ENCODE measurements at regions not wholly inside any gene's neighbourhood (a gene's known extent, or its start where the extent isn't known, plus 50 kb on each side); places are given as distances from the start of the nearest gene placed in this dataset.

GRCh38 chr2:196510246-196510645 is 129.3 kb upstream of the CCDC150 start:
- TF ChIP-seq EZH2 (IDR thresholded peaks at IDR 0.05; ENCODE audit: borderline replicate concordance, low read length): no peak
- H3K4me2 ChIP-seq (ENCODE audit: low read length): no peak overlapping the region
- H3F3A ChIP-seq (ENCODE audit: insufficient read depth, low read length): no peaks in the 10 kb centered on the region
- no peaks in the 10 kb centered on the region for H3K79me2 ChIP-seq (ENCODE audit: insufficient read depth, low read length)
- H3K4me3 ChIP-seq (ENCODE audit: low read depth, low read length, poor library complexity, severe bottlenecking): no peak overlapping the region
- H2AFZ ChIP-seq (ENCODE audit: low read length): no peak overlapping the region
- no peaks in the 10 kb centered on the region for H4K20me1 ChIP-seq (ENCODE audit: insufficient read depth, low read length)
- H3K27ac ChIP-seq (ENCODE audit: low read depth, low read length, poor library complexity, severe bottlenecking): no peak overlapping the region
- H3K9me3 ChIP-seq (ENCODE audit: low read length): no peaks in the 10 kb centered on the region
- no peaks in the 10 kb centered on the region for H3K36me3 ChIP-seq (ENCODE audit: insufficient read depth, low read length)
- H3K4me1 ChIP-seq (ENCODE audit: insufficient read depth, low read length, severe bottlenecking): no peaks in the 10 kb centered on the region
- no peak overlapping the region for H3K9ac ChIP-seq (ENCODE audit: low read length)
- no peaks in the 10 kb centered on the region for H3K27me3 ChIP-seq (ENCODE audit: insufficient read depth, low read length)
- H3K9me2 ChIP-seq (ENCODE audit: low read depth, low read length): no peaks in the 10 kb centered on the region

GRCh38 chr2:196511258-196512168 is 128.0 kb upstream of the CCDC150 start:
- Histone ChIP-seq H3K4me1 (ENCODE audit: insufficient read depth, low read length, severe bottlenecking) (no peaks in the 10 kb centered on the region), H3K79me2 (ENCODE audit: insufficient read depth, low read length) (no peaks in the 10 kb centered on the region), H3K4me2 (ENCODE audit: low read length) (no peak overlapping the region), H3K9ac (ENCODE audit: low read length) (no peak overlapping the region), H3F3A (ENCODE audit: insufficient read depth, low read length) (no peaks in the 10 kb centered on the region), H2AFZ (ENCODE audit: low read length) (no peak overlapping the region), H3K9me3 (ENCODE audit: low read length) (no peaks in the 10 kb centered on the region), H3K27ac (ENCODE audit: low read depth, low read length, poor library complexity, severe bottlenecking) (no peak overlapping the region), H3K36me3 (ENCODE audit: insufficient read depth, low read length) (no peaks in the 10 kb centered on the region), H3K27me3 (ENCODE audit: insufficient read depth, low read length) (no peaks in the 10 kb centered on the region), H3K9me2 (ENCODE audit: low read depth, low read length) (no peaks in the 10 kb centered on the region), H4K20me1 (ENCODE audit: insufficient read depth, low read length) (no peaks in the 10 kb centered on the region), H3K4me3 (ENCODE audit: low read depth, low read length, poor library complexity, severe bottlenecking) (no peak overlapping the region)
- TF ChIP-seq CTCF (IDR thresholded peaks at IDR 0.05; ENCODE audit: low read length): no peak

GRCh38 chr2:196513796-196514526 is 125.6 kb upstream of the CCDC150 start:
- H3K9ac ChIP-seq (ENCODE audit: low read length): no peak overlapping the region

More at GRCh38 chr2:196513796-196514526, 125.6 kb upstream of the CCDC150 start:
- H2AFZ ChIP-seq (ENCODE audit: low read length): no peak overlapping the region
- TF ChIP-seq CTCF (IDR thresholded peaks at IDR 0.05; ENCODE audit: low read length): no peak
- TF ChIP-seq EZH2 (IDR thresholded peaks at IDR 0.05; ENCODE audit: borderline replicate concordance, low read length): no peak
- H4K20me1 ChIP-seq (ENCODE audit: insufficient read depth, low read length): no peaks in the 10 kb centered on the region
- no peaks in the 10 kb centered on the region for H3F3A ChIP-seq (ENCODE audit: insufficient read depth, low read length)
- no peaks in the 10 kb centered on the region for H3K79me2 ChIP-seq (ENCODE audit: insufficient read depth, low read length)
- no peaks in the 10 kb centered on the region for H3K9me3 ChIP-seq (ENCODE audit: low read length)
- H3K4me3 ChIP-seq (ENCODE audit: low read depth, low read length, poor library complexity, severe bottlenecking): no peak overlapping the region
- no peaks in the 10 kb centered on the region for H3K9me2 ChIP-seq (ENCODE audit: low read depth, low read length)
- no peak overlapping the region for H3K4me2 ChIP-seq (ENCODE audit: low read length)
- no peak overlapping the region for H3K27ac ChIP-seq (ENCODE audit: low read depth, low read length, poor library complexity, severe bottlenecking)
- H3K36me3 ChIP-seq (ENCODE audit: insufficient read depth, low read length): no peaks in the 10 kb centered on the region
- H3K27me3 ChIP-seq (ENCODE audit: insufficient read depth, low read length): no peaks in the 10 kb centered on the region
- H3K4me1 ChIP-seq (ENCODE audit: insufficient read depth, low read length, severe bottlenecking): no peaks in the 10 kb centered on the region

Data from OCI-LY1 (cell line).